HCT116 (cell line): ENCODE measurements at regions not wholly inside any gene's neighbourhood (a gene's known extent, or its start where the extent isn't known, plus 50 kb on each side); places are given as distances from the start of the nearest gene placed in this dataset.

Experiments
- CEBPB ChIP-seq: IDR thresholded peaks from 2 replicates; pipeline ENCODE4 v1.6.1; 2012; ENCODE audit warnings: low read depth
- CTCF ChIP-seq, 3 experiments: fragments of 200-600 bp in 1 of 3; sonication (generic) in 1 of 3; IDR thresholded peaks in 2 of 3; conservative IDR thresholded peaks in 1 of 3; 2 replicates each; pipeline ENCODE4 v1.5.1; 2012 to 2017; ENCODE audit warnings: low read depth in 2 of 3, low read length in 2 of 3, antibody characterized with exemption in 1 of 3, borderline replicate concordance in 1 of 3, control low read depth in 1 of 3, mild to moderate bottlenecking in 1 of 3, mixed read lengths in 1 of 3, mixed run types in 1 of 3, moderate library complexity in 1 of 3; ENCODE audit not compliant: insufficient read depth in 1 of 3
- POLR2A ChIP-seq: IDR thresholded peaks from 2 replicates; pipeline ENCODE4 v1.7.0; 2011; ENCODE audit warnings: borderline replicate concordance; ENCODE audit not compliant: insufficient read depth, insufficient read length; ENCODE audit errors: extremely low read depth
- RAD21 ChIP-seq: IDR thresholded peaks from 2 replicates; pipeline ENCODE4 v1.6.1; 2012; ENCODE audit warnings: low read depth, mild to moderate bottlenecking
- SIN3A ChIP-seq: IDR thresholded peaks from 2 replicates; pipeline ENCODE4 v1.6.1; 2012; ENCODE audit warnings: low read depth

DNA sequence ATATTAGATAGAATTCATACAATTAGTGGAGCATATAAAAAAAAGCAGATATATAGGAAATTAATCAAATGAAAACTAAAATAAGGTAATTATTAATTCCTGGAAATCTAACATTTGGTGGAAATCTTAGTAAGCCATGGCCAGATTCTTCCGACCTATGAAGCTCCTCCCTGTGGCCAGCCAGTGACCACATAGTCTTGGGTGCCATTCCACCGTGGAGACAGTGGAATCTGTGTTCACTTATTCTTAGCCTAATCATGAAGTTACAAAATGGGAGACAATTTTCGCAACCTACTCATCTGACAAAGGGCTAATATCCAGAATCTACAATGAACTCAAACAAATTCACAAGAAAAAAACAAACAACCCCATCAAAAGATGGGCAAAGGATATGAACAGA lies 241.9 kb upstream of the FLRT2 start:
- TF ChIP-seq CEBPB (no peak), POLR2A (no peak), CTCF (IDR thresholded peaks at IDR 0.05 in 2 of 3, conservative IDR thresholded peaks at IDR 0.05 in 1 of 3; ENCODE audit: borderline replicate concordance in 1 of 3, insufficient read depth in 1 of 3, low read depth in 2 of 3, low read length in 2 of 3) (no peak), RAD21 (no peak), SIN3A (no peak)
